ENCODE measurements at regions not wholly inside any gene's neighbourhood (a gene's known extent, or its start where the extent isn't known, plus 50 kb on each side); places are given as distances from the start of the nearest gene placed in this dataset.

DNA sequence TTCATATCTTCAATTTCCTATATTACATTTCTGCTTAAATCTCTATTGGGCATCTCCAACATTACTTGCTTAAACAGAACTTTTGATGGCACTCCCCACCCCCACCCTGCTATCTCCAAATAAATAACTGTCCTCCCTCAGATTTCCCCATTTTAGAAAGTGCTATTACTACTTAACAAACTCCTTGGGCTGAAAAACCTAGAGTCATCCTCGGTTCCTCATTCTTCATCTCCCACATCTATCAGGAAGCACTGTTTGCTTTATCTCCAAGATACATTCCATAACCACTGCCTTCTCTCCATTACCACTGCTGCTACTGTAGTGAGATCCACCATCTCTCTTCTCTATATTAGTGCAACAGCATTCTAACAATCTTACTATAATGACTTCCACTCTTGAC lies 150.4 kb upstream of the CYRIA start:
- Histone ChIP-seq H3K27ac (ENCODE audit: low read depth, low read length) (no peak overlapping the region), H2AFZ (ENCODE audit: low read depth, low read length, poor library complexity, severe bottlenecking) (no peak overlapping the region), H3K79me2 (ENCODE audit: insufficient read depth, low read length) (no peaks in the 10 kb centered on the region), H3K9me3 (ENCODE audit: control insufficient read depth in 1 of 2, insufficient read depth in 1 of 2, low read depth in 1 of 2, low read length in 2 of 2) (no peaks in the 10 kb centered on the region), H3K36me3 (ENCODE audit: control insufficient read depth in 1 of 2, insufficient read depth in 2 of 2, low read length in 2 of 2) (no peaks in the 10 kb centered on the region), H4K20me1 (ENCODE audit: insufficient read depth) (no peaks in the 10 kb centered on the region), H3K9me2 (ENCODE audit: insufficient read depth) (no peaks in the 10 kb centered on the region), H3K4me3 (replicated peaks in 1 of 2; ENCODE audit: low read depth in 1 of 2, low read length in 2 of 2) (no peak overlapping the region), H3K4me2 (ENCODE audit: low read length) (no peak overlapping the region), H3K27me3 (ENCODE audit: insufficient read depth, low read length) (0 out of 2 replicates have a peak, but pooled peaks cover 7% of the 10 kb centered on the region), H3K9ac (ENCODE audit: low read length) (no peak overlapping the region), H3K4me1 (ENCODE audit: control insufficient read depth in 1 of 2, insufficient read depth in 2 of 2, low read length in 2 of 2) (no peaks in the 10 kb centered on the region)
- RAD21 ChIA-PET (ENCODE audit: low non-redundant PET in 1 of 2, low total read pairs in 2 of 2, uncharacterized antibody in 2 of 2, unreplicated experiment in 2 of 2): no interaction called here
- no peak for DNase-seq (ENCODE audit: low read depth, low spot score)
- no TSS peak for BruUV-seq (replicated peaks)
- no peak for TF ChIP-seq RAD21 (IDR thresholded peaks at IDR 0.05; ENCODE audit: low read depth)
- TF ChIP-seq SP1 (IDR thresholded peaks at IDR 0.05; ENCODE audit: low read depth): no peak
- TF ChIP-seq ELF1 (IDR thresholded peaks at IDR 0.05; ENCODE audit: borderline replicate concordance, low read depth): no peak
- no peak for TF ChIP-seq JUND (IDR thresholded peaks at IDR 0.05)
- no peak for TF ChIP-seq ZNF274 (IDR thresholded peaks at IDR 0.05; ENCODE audit: low read depth, low read length)
- TF ChIP-seq, protein P1, sequence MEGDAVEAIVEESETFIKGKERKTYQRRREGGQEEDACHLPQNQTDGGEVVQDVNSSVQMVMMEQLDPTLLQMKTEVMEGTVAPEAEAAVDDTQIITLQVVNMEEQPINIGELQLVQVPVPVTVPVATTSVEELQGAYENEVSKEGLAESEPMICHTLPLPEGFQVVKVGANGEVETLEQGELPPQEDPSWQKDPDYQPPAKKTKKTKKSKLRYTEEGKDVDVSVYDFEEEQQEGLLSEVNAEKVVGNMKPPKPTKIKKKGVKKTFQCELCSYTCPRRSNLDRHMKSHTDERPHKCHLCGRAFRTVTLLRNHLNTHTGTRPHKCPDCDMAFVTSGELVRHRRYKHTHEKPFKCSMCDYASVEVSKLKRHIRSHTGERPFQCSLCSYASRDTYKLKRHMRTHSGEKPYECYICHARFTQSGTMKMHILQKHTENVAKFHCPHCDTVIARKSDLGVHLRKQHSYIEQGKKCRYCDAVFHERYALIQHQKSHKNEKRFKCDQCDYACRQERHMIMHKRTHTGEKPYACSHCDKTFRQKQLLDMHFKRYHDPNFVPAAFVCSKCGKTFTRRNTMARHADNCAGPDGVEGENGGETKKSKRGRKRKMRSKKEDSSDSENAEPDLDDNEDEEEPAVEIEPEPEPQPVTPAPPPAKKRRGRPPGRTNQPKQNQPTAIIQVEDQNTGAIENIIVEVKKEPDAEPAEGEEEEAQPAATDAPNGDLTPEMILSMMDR (IDR thresholded peaks at IDR 0.05 in 2 of 3, conservative IDR thresholded peaks at IDR 0.05 in 1 of 3; ENCODE audit: borderline replicate concordance in 1 of 3, insufficient read depth in 1 of 3, low read depth in 2 of 3, low read length in 2 of 3): no peak
- CTCF ChIA-PET: no interaction called here
- ATAC-seq: no peak
- POLR2A ChIA-PET: no interaction called here
- intact Hi-C loops (cut with micrococcal nuclease): no loop called here

DNA sequence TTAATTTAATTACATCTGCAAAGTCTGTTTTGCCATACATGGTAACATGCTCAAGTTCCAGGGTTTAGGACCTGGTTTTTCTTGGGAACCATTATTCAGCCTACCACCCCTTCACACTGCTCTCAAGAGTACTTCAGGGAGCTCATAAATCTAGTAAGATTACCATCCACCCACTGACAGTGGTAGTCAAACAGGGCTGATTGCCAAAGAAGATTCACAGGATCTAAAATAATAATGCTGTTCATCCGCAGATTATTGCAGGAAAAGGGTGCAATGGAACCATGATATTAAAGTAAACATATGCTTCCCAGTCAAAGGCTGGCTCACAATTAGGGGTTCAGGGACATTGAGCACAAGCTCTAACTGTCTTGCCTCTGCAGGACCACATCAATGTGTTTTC lies 148.0 kb upstream of the CYRIA start:
- H4K20me1 ChIP-seq (ENCODE audit: insufficient read depth): no peaks in the 10 kb centered on the region
- DNase-seq (ENCODE audit: low read depth, low spot score) (no peak), ATAC-seq (no peak)
- BruUV-seq (replicated peaks): no TSS peak
- H3K4me2 ChIP-seq (ENCODE audit: low read length): no peak overlapping the region
- H3K36me3 ChIP-seq (ENCODE audit: control insufficient read depth in 1 of 2, insufficient read depth in 2 of 2, low read length in 2 of 2): no peaks in the 10 kb centered on the region
- no peak overlapping the region for H3K9ac ChIP-seq (ENCODE audit: low read length)
- H3K79me2 ChIP-seq (ENCODE audit: insufficient read depth, low read length): no peaks in the 10 kb centered on the region
- no peak overlapping the region for H3K4me3 ChIP-seq (replicated peaks in 1 of 2; ENCODE audit: low read depth in 1 of 2, low read length in 2 of 2)
- ChIA-PET RAD21 (ENCODE audit: low non-redundant PET in 1 of 2, low total read pairs in 2 of 2, uncharacterized antibody in 2 of 2, unreplicated experiment in 2 of 2) (no interaction called here), CTCF (no interaction called here), POLR2A (no interaction called here)
- H3K4me1 ChIP-seq (ENCODE audit: control insufficient read depth in 1 of 2, insufficient read depth in 2 of 2, low read length in 2 of 2): no peaks in the 10 kb centered on the region
- no peak overlapping the region for H3K27ac ChIP-seq (ENCODE audit: low read depth, low read length)
- H2AFZ ChIP-seq (ENCODE audit: low read depth, low read length, poor library complexity, severe bottlenecking): no peak overlapping the region
- no peaks in the 10 kb centered on the region for H3K9me3 ChIP-seq (ENCODE audit: control insufficient read depth in 1 of 2, insufficient read depth in 1 of 2, low read depth in 1 of 2, low read length in 2 of 2)
- 0 out of 2 replicates have a peak, but pooled peaks cover 12% of the 10 kb centered on the region for H3K27me3 ChIP-seq (ENCODE audit: insufficient read depth, low read length)
- intact Hi-C loops (cut with micrococcal nuclease): no loop called here
- H3K9me2 ChIP-seq (ENCODE audit: insufficient read depth): no peaks in the 10 kb centered on the region
- TF ChIP-seq, protein P2, sequence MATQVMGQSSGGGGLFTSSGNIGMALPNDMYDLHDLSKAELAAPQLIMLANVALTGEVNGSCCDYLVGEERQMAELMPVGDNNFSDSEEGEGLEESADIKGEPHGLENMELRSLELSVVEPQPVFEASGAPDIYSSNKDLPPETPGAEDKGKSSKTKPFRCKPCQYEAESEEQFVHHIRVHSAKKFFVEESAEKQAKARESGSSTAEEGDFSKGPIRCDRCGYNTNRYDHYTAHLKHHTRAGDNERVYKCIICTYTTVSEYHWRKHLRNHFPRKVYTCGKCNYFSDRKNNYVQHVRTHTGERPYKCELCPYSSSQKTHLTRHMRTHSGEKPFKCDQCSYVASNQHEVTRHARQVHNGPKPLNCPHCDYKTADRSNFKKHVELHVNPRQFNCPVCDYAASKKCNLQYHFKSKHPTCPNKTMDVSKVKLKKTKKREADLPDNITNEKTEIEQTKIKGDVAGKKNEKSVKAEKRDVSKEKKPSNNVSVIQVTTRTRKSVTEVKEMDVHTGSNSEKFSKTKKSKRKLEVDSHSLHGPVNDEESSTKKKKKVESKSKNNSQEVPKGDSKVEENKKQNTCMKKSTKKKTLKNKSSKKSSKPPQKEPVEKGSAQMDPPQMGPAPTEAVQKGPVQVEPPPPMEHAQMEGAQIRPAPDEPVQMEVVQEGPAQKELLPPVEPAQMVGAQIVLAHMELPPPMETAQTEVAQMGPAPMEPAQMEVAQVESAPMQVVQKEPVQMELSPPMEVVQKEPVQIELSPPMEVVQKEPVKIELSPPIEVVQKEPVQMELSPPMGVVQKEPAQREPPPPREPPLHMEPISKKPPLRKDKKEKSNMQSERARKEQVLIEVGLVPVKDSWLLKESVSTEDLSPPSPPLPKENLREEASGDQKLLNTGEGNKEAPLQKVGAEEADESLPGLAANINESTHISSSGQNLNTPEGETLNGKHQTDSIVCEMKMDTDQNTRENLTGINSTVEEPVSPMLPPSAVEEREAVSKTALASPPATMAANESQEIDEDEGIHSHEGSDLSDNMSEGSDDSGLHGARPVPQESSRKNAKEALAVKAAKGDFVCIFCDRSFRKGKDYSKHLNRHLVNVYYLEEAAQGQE (IDR thresholded peaks at IDR 0.05; ENCODE audit: low read depth): no peak
- TF ChIP-seq SRF (IDR thresholded peaks at IDR 0.05; ENCODE audit: low read depth) (no peak), EZH2 (IDR thresholded peaks at IDR 0.05) (no peak), ZFX (IDR thresholded peaks at IDR 0.05) (no peak), EGR1 (IDR thresholded peaks at IDR 0.05; ENCODE audit: low read depth) (no peak), POLR2A (IDR thresholded peaks at IDR 0.05; ENCODE audit: borderline replicate concordance, extremely low read depth, insufficient read depth, insufficient read length) (no peak), ZNF274 (IDR thresholded peaks at IDR 0.05; ENCODE audit: low read depth, low read length) (no peak), ELF1 (IDR thresholded peaks at IDR 0.05; ENCODE audit: borderline replicate concordance, low read depth) (no peak)
- TF ChIP-seq, protein P1 (IDR thresholded peaks at IDR 0.05 in 2 of 3, conservative IDR thresholded peaks at IDR 0.05 in 1 of 3; ENCODE audit: borderline replicate concordance in 1 of 3, insufficient read depth in 1 of 3, low read depth in 2 of 3, low read length in 2 of 3): no peak

Data from HCT116 (cell line).